H1 (cell line): ENCODE measurements at regions not wholly inside any gene's neighbourhood (a gene's known extent, or its start where the extent isn't known, plus 50 kb on each side); places are given as distances from the start of the nearest gene placed in this dataset.

Experiments used
- ASH2L ChIP-seq: fragments of 200-600, 300-600 bp; sonication (generic); IDR thresholded peaks from one replicate; pipeline ENCODE4 v1.7.1; 2017; ENCODE audit warnings: low read length
- CBX5 ChIP-seq: fragments of 300-800, 300-1000 bp; sonication (generic); IDR thresholded peaks from 2 replicates; pipeline ENCODE4 v1.7.1; 2016; ENCODE audit warnings: antibody characterized with exemption, low read length, low read depth
- JUN ChIP-seq: IDR thresholded peaks from 2 replicates; pipeline ENCODE4 v1.6.1; 2011; ENCODE audit warnings: low read depth, mild to moderate bottlenecking, improper control_type of control experiment, low read length
- JUND ChIP-seq: IDR thresholded peaks from 2 replicates; pipeline ENCODE4 v1.6.1; 2011; ENCODE audit warnings: mild to moderate bottlenecking, improper control_type of control experiment, low read length
- PHF8 ChIP-seq: fragments of 200-600 bp; sonication (generic); conservative IDR thresholded peaks from 2 replicates; pipeline ENCODE4 v1.7.1; 2012; ENCODE audit warnings: low read depth, mild to moderate bottlenecking, inconsistent platforms, low read length, moderate library complexity
- POLR2A ChIP-seq, 2 experiments: IDR thresholded peaks; 1 replicate in 1 of 2; 2 replicates in 1 of 2; pipeline ENCODE4 v1.6.1; 2011; ENCODE audit warnings: low read depth in 2 of 2, low read length in 2 of 2, mild to moderate bottlenecking in 2 of 2; ENCODE audit errors: control extremely low read depth in 1 of 2
- POLR2AphosphoS5 ChIP-seq: IDR thresholded peaks from 2 replicates; pipeline ENCODE4 v1.6.1; 2011; ENCODE audit warnings: low read depth, low read length
- RNF2 ChIP-seq: fragments of 200-900, 300-1000 bp; sonication (generic); IDR thresholded peaks from 2 replicates; pipeline ENCODE4 v1.7.1; 2016; ENCODE audit warnings: borderline replicate concordance, low read depth, mild to moderate bottlenecking, antibody characterized with exemption, low read length; ENCODE audit not compliant: poor library complexity, severe bottlenecking; ENCODE audit errors: missing control alignments
- SP1 ChIP-seq: IDR thresholded peaks from 2 replicates; pipeline ENCODE4 v1.6.1; 2011; ENCODE audit warnings: low read depth, low read length
- TAF1 ChIP-seq: IDR thresholded peaks from 2 replicates; pipeline ENCODE4 v1.6.1; 2011; ENCODE audit warnings: mild to moderate bottlenecking, low read depth, low read length
- TCF12 ChIP-seq: IDR thresholded peaks from 2 replicates; pipeline ENCODE4 v1.6.1; 2011; ENCODE audit warnings: low read depth, mild to moderate bottlenecking, low read length
- TEAD4 ChIP-seq: IDR thresholded peaks from 2 replicates; pipeline ENCODE4 v1.6.1; 2012; ENCODE audit warnings: low read depth, low read length, inconsistent platforms, mixed read lengths
- ZNF274 ChIP-seq: IDR thresholded peaks from 2 replicates; pipeline ENCODE4 v1.7.0; 2012; ENCODE audit warnings: low read length, borderline replicate concordance; ENCODE audit errors: extremely low read depth
- TF ChIP-seq, protein P1 (sequence below), 3 experiments: IDR thresholded peaks; 1 replicate in 2 of 3; 2 replicates in 1 of 3; pipeline versions ENCODE4 v1.5.1 to v1.6.1; 2011; ENCODE audit warnings: low read length in 3 of 3, mild to moderate bottlenecking in 3 of 3, inconsistent platforms in 2 of 3, low read depth in 1 of 3, moderate library complexity in 1 of 3; ENCODE audit not compliant: insufficient read depth in 1 of 3; ENCODE audit errors: control extremely low read depth in 1 of 3

DNA sequence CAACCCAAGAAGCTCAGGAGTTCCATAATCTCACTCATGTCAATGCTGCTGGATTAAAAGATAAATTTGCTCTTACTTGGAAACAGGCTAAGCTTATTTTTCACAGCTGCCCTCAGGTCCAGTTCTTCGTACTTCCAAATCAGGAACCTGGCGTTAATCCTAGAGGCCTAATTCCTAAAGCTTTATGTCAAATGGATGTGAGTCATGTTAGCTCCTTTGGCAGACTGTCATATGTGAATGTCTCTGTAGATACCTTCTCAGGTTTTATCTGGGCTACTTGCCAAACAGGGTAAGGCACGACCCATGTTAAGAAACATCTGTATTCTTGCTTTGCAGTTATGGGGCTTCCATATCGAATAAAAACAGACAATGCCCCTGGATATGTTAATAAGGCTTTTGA is 504.6 kb downstream of the ALG10 start:
- TF ChIP-seq CBX5: no peak
- no peak for TF ChIP-seq JUN
- no peak for TF ChIP-seq ASH2L
- TF ChIP-seq SP1: no peak
- no peak for TF ChIP-seq PHF8
- TF ChIP-seq RNF2: no peak
- TF ChIP-seq, protein P1, sequence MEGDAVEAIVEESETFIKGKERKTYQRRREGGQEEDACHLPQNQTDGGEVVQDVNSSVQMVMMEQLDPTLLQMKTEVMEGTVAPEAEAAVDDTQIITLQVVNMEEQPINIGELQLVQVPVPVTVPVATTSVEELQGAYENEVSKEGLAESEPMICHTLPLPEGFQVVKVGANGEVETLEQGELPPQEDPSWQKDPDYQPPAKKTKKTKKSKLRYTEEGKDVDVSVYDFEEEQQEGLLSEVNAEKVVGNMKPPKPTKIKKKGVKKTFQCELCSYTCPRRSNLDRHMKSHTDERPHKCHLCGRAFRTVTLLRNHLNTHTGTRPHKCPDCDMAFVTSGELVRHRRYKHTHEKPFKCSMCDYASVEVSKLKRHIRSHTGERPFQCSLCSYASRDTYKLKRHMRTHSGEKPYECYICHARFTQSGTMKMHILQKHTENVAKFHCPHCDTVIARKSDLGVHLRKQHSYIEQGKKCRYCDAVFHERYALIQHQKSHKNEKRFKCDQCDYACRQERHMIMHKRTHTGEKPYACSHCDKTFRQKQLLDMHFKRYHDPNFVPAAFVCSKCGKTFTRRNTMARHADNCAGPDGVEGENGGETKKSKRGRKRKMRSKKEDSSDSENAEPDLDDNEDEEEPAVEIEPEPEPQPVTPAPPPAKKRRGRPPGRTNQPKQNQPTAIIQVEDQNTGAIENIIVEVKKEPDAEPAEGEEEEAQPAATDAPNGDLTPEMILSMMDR (IDR thresholded peaks at IDR 0.05; ENCODE audit: control extremely low read depth in 1 of 3, insufficient read depth in 1 of 3, low read depth in 1 of 3, low read length in 3 of 3): no peak
- no peak for TF ChIP-seq TEAD4
- no peak for TF ChIP-seq POLR2AphosphoS5
- no peak for TF ChIP-seq POLR2A (IDR thresholded peaks at IDR 0.05; ENCODE audit: control extremely low read depth in 1 of 2, low read depth in 2 of 2, low read length in 2 of 2)
- no peak for TF ChIP-seq TCF12
- no peak for TF ChIP-seq TAF1
- no peak for TF ChIP-seq ZNF274
- no peak for TF ChIP-seq JUND
